Endothelial cell of umbilical vein (primary cell): ENCODE measurements at regions not wholly inside any gene's neighbourhood (a gene's known extent, or its start where the extent isn't known, plus 50 kb on each side); places are given as distances from the start of the nearest gene placed in this dataset.

Source experiments
- BruUV-seq: library from RNA; stranded (reverse); fragments of 400-500 nt; replicated peaks from 2 replicates; lab custom pipeline; 2021; lab: Mats Ljungman, UMichigan
- CTCF ChIA-PET: fragments of 300-600, 350-600 bp; sonication (Branson Sonifier 250); formaldehyde crosslinking; loops from one replicate; lab custom pipeline; 2021; ENCODE audit warnings: antibody characterized with exemption, inconsistent platforms; lab: Charles Lee
- POLR2A ChIA-PET: fragments of 300-600, 350-600 bp; sonication (Branson Sonifier 250); formaldehyde crosslinking; loops from one replicate; lab custom pipeline; 2021; ENCODE audit warnings: antibody characterized with exemption, inconsistent platforms; lab: Charles Lee
- DNase-seq: peaks from one replicate; pipeline ENCODE4 v3.0.0-alpha.2; 2011; ENCODE audit warnings: low read depth, low spot score
- FAIRE-seq: peaks from 2 replicates; lab custom pipeline; 2011; peaks lifted over from hg19 to GRCh38; lab: Jason Lieb, UNC
- H2AFZ ChIP-seq: 2 replicates; pipeline ENCODE4 v1.6.0; 2012; ENCODE audit warnings: low read depth, low read length, control low read depth, inconsistent platforms
- H3K27ac ChIP-seq: 2 replicates; pipeline ENCODE4 v1.5.1; 2011; ENCODE audit warnings: low read depth, mild to moderate bottlenecking, control low read depth, low read length, moderate library complexity; ENCODE audit not compliant: insufficient read depth
- H3K27me3 ChIP-seq, 2 experiments: 2 replicates each; pipeline versions ENCODE4 v1.6.0 to v1.6.1; 2011; ENCODE audit warnings: low read length in 2 of 2, mixed read lengths in 1 of 2; ENCODE audit not compliant: control insufficient read depth in 2 of 2, insufficient read depth in 2 of 2
- H3K36me3 ChIP-seq, 2 experiments: 2 replicates in 1 of 2; 3 replicates in 1 of 2; pipeline ENCODE4 v1.5.1; 2011; ENCODE audit warnings: low read length in 2 of 2, mild to moderate bottlenecking in 1 of 2, moderate library complexity in 1 of 2; ENCODE audit not compliant: control insufficient read depth in 2 of 2, insufficient read depth in 2 of 2; ENCODE audit errors: extremely low read depth in 1 of 2
- H3K4me1 ChIP-seq: 3 replicates; pipeline ENCODE4 v1.5.1; 2011; ENCODE audit warnings: mild to moderate bottlenecking, low read length; ENCODE audit not compliant: control insufficient read depth, insufficient read depth; ENCODE audit errors: extremely low read depth
- H3K4me2 ChIP-seq: 2 replicates; pipeline ENCODE4 v1.6.1; 2011; ENCODE audit warnings: low read length, control low read depth, mixed read lengths; ENCODE audit not compliant: insufficient read depth
- H3K4me3 ChIP-seq, 3 experiments: fragments of 200-600 bp in 1 of 3; sonication (generic), shearing (Covaris generic) in 1 of 3; replicated peaks in 1 of 3; 2 replicates each; pipeline ENCODE4 v1.5.1; 2011 to 2016; ENCODE audit warnings: control low read depth in 3 of 3, low read length in 3 of 3, mild to moderate bottlenecking in 2 of 3, inconsistent platforms in 1 of 3, low read depth in 1 of 3, moderate library complexity in 1 of 3; ENCODE audit not compliant: insufficient read depth in 1 of 3
- H3K79me2 ChIP-seq: 2 replicates; pipeline ENCODE4 v1.6.0; 2012; ENCODE audit warnings: low read length, inconsistent platforms; ENCODE audit not compliant: control insufficient read depth, insufficient read depth
- H3K9ac ChIP-seq: replicated peaks from 2 replicates; pipeline ENCODE3; 2011; ENCODE audit warnings: low read length, control low read depth; ENCODE audit not compliant: insufficient read depth; ENCODE audit errors: extremely low read depth
- H3K9me1 ChIP-seq: replicated peaks from 3 replicates; pipeline ENCODE4 v1.6.0; 2011; ENCODE audit warnings: mild to moderate bottlenecking, low read length; ENCODE audit not compliant: control insufficient read depth, insufficient read depth; ENCODE audit errors: extremely low read depth
- H3K9me3 ChIP-seq: replicated peaks from 2 replicates; pipeline ENCODE4 v1.5.1; 2012; ENCODE audit warnings: low read length, inconsistent platforms; ENCODE audit not compliant: control insufficient read depth, insufficient read depth
- H4K20me1 ChIP-seq: replicated peaks from 2 replicates; pipeline ENCODE3; 2011; ENCODE audit warnings: mild to moderate bottlenecking, low read length; ENCODE audit not compliant: control insufficient read depth, insufficient read depth; ENCODE audit errors: extremely low read depth
- EZH2 ChIP-seq: IDR thresholded peaks from 2 replicates; pipeline ENCODE4 v1.6.1; 2012; ENCODE audit warnings: borderline replicate concordance, low read depth, mild to moderate bottlenecking, moderate library complexity, low read length, inconsistent platforms; ENCODE audit not compliant: severe bottlenecking
- FOS ChIP-seq: IDR thresholded peaks from 2 replicates; pipeline ENCODE4 v1.6.1; 2011; ENCODE audit warnings: mild to moderate bottlenecking, low read length, moderate library complexity, borderline replicate concordance; ENCODE audit not compliant: insufficient read depth
- GATA2 ChIP-seq: IDR thresholded peaks from 2 replicates; pipeline ENCODE4 v1.7.0; 2011; ENCODE audit warnings: low read depth, mild to moderate bottlenecking, moderate library complexity, mixed read lengths, low read length; ENCODE audit not compliant: insufficient read length, insufficient read depth
- JUN ChIP-seq: IDR thresholded peaks from 2 replicates; pipeline ENCODE4 v1.6.1; 2011; ENCODE audit warnings: borderline replicate concordance, low read depth; ENCODE audit not compliant: insufficient read length, insufficient read depth
- MYC ChIP-seq: IDR thresholded peaks from one replicate; pipeline ENCODE4 v1.6.1; 2011; ENCODE audit warnings: mild to moderate bottlenecking, low read depth, low read length
- POLR2A ChIP-seq: IDR thresholded peaks from 2 replicates; pipeline ENCODE4 v1.6.1; 2012; ENCODE audit warnings: low read depth, mild to moderate bottlenecking, control low read depth, low read length
- POLR2AphosphoS5 ChIP-seq: IDR thresholded peaks from 2 replicates; pipeline ENCODE4 v1.6.1; 2012; ENCODE audit warnings: low read depth, mild to moderate bottlenecking, control low read depth, low read length, moderate library complexity; ENCODE audit not compliant: insufficient read depth
- dilution Hi-C: fragments of 300-500 bp; cut with MboI; formaldehyde crosslinking; loops from one replicate; pipeline ENCODE4 v1.15.0; 2019; ENCODE audit warnings: low sequenced_read_pairs; ENCODE audit not compliant: extremely low pct_ligation_motif_present
- intact Hi-C: fragments of 100-400 bp; cut with micrococcal nuclease; formaldehyde crosslinking; loops from one replicate; pipeline ENCODE4 v1.10.0; 2022
- TF ChIP-seq, protein P1 (sequence below): IDR thresholded peaks from 2 replicates; pipeline ENCODE4 v1.6.1; 2011; ENCODE audit not compliant: insufficient read depth, insufficient read length
- TF ChIP-seq, protein P2 (sequence below), 2 donors: IDR thresholded peaks; 1 replicate in 1 of 2; 2 replicates in 1 of 2; pipeline ENCODE4 v1.5.1; 2011; ENCODE audit warnings: low read length in 2 of 2, mild to moderate bottlenecking in 2 of 2, moderate library complexity in 2 of 2, control low read depth in 1 of 2, inconsistent platforms in 1 of 2, low read depth in 1 of 2; ENCODE audit not compliant: insufficient read depth in 1 of 2; ENCODE audit errors: extremely low read depth in 1 of 2

DNA sequence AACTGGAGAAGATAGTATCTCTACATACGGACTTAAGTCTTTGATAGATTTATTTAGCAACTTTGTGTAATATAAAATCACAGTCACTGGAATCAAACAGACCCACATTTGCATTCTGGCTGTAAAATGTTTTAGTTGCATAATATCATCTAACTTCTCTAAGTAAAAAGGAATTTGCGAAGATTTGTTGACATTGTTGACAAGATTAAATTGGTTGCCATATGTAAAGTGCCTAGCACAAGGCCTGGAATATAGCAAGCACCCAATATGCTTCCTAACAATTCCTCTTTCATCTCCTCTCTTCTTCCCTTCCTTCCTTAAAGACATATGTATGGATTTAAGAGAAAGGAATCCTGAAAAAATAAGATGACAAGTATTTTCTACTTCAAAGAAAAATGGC lies 295.4 kb upstream of the PPFIA2 start:
- dilution Hi-C loops = no loop called here
- H4K20me1 ChIP-seq = no peaks in the 10 kb centered on the region
- no peaks in the 10 kb centered on the region for H3K9me3 ChIP-seq
- no peak overlapping the region for H3K27ac ChIP-seq
- DNase-seq (no peak), FAIRE-seq (no peak)
- no peaks in the 10 kb centered on the region for H3K27me3 ChIP-seq
- ChIA-PET CTCF (no interaction called here), POLR2A (no interaction called here)
- no peak overlapping the region for H3K4me2 ChIP-seq
- no peak overlapping the region for H3K4me3 ChIP-seq
- H3K9me1 ChIP-seq = no peaks in the 10 kb centered on the region
- H3K79me2 ChIP-seq = no peaks in the 10 kb centered on the region
- no peaks in the 10 kb centered on the region for H3K36me3 ChIP-seq
- TF ChIP-seq, protein P1, sequence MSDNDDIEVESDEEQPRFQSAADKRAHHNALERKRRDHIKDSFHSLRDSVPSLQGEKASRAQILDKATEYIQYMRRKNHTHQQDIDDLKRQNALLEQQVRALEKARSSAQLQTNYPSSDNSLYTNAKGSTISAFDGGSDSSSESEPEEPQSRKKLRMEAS = no peak
- no peak for TF ChIP-seq EZH2
- no peak for TF ChIP-seq MYC
- TF ChIP-seq, protein P2, sequence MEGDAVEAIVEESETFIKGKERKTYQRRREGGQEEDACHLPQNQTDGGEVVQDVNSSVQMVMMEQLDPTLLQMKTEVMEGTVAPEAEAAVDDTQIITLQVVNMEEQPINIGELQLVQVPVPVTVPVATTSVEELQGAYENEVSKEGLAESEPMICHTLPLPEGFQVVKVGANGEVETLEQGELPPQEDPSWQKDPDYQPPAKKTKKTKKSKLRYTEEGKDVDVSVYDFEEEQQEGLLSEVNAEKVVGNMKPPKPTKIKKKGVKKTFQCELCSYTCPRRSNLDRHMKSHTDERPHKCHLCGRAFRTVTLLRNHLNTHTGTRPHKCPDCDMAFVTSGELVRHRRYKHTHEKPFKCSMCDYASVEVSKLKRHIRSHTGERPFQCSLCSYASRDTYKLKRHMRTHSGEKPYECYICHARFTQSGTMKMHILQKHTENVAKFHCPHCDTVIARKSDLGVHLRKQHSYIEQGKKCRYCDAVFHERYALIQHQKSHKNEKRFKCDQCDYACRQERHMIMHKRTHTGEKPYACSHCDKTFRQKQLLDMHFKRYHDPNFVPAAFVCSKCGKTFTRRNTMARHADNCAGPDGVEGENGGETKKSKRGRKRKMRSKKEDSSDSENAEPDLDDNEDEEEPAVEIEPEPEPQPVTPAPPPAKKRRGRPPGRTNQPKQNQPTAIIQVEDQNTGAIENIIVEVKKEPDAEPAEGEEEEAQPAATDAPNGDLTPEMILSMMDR (IDR thresholded peaks at IDR 0.05; ENCODE audit: extremely low read depth in 1 of 2, insufficient read depth in 1 of 2, low read depth in 1 of 2, low read length in 2 of 2) = no peak
- TF ChIP-seq JUN = no peak
- TF ChIP-seq FOS = no peak
- no peak for TF ChIP-seq GATA2
- TF ChIP-seq POLR2AphosphoS5 = no peak
- no peak for TF ChIP-seq POLR2A
- no peak overlapping the region for H3K9ac ChIP-seq
- H3K4me1 ChIP-seq = no peaks in the 10 kb centered on the region
- intact Hi-C loops = no loop called here
- no peak overlapping the region for H2AFZ ChIP-seq
- BruUV-seq = no TSS peak
